ENCODE measurements at regions not wholly inside any gene's neighbourhood (a gene's known extent, or its start where the extent isn't known, plus 50 kb on each side); places are given as distances from the start of the nearest gene placed in this dataset.
"Not testable (repeated sequence)": the region's sequence is repeated elsewhere in the genome, so short reads cannot be mapped to it uniquely, and the experiment has no call there.

DNA sequence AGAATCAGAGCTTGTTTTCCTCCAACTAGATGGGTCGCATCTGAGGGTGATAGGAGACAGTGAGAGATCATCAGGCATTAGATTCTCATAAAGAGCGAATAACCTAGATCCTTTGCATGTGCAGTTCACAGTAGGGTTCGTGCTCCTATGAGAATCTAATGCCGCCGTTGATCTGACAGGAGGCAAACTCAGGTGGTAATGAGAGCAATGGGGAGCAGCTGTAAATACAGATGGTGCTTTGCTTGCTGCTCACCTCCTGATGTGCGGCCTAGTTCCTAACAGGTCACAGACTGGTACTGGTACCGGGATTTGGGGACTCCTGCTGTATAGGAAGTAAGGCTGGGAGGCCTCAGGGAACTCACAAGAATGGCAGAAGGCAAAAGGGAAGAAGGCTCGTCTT lies 276.5 kb downstream of the FAT4 start:
- no peak overlapping the region for H3K27ac ChIP-seq (ENCODE audit: low read depth in 1 of 2, low read length in 2 of 2)
- H3K27me3 ChIP-seq (ENCODE audit: control insufficient read depth in 4 of 4, insufficient read depth in 4 of 4, low read length in 3 of 4): no peaks in the 10 kb centered on the region
- no peaks in the 10 kb centered on the region for H3K36me3 ChIP-seq (ENCODE audit: control insufficient read depth in 4 of 4, insufficient read depth in 3 of 4, low read depth in 1 of 4, low read length in 3 of 4)
- WGBS: 97% methylated on average over 8 of the region's 8 CpGs
- H3K4me1 ChIP-seq (ENCODE audit: control insufficient read depth in 4 of 4, insufficient read depth in 4 of 4, low read length in 3 of 4): peaks cover 0 to 5% (median 2%) of the 10 kb centered on the region in 4 donors
- no peak for DNase-seq (ENCODE audit: low spot score)
- no peaks in the 10 kb centered on the region for H3K9me3 ChIP-seq (ENCODE audit: control insufficient read depth in 4 of 4, low read length in 3 of 4)
- H3K4me3 ChIP-seq (ENCODE audit: low read depth in 1 of 3, low read length in 3 of 3): no peak overlapping the region
- TF ChIP-seq, protein P1, sequence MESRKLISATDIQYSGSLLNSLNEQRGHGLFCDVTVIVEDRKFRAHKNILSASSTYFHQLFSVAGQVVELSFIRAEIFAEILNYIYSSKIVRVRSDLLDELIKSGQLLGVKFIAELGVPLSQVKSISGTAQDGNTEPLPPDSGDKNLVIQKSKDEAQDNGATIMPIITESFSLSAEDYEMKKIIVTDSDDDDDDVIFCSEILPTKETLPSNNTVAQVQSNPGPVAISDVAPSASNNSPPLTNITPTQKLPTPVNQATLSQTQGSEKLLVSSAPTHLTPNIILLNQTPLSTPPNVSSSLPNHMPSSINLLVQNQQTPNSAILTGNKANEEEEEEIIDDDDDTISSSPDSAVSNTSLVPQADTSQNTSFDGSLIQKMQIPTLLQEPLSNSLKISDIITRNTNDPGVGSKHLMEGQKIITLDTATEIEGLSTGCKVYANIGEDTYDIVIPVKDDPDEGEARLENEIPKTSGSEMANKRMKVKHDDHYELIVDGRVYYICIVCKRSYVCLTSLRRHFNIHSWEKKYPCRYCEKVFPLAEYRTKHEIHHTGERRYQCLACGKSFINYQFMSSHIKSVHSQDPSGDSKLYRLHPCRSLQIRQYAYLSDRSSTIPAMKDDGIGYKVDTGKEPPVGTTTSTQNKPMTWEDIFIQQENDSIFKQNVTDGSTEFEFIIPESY (IDR thresholded peaks at IDR 0.05): no peak
- TF ChIP-seq FOXA2 (IDR thresholded peaks at IDR 0.05): no peak
- TF ChIP-seq, protein P2, sequence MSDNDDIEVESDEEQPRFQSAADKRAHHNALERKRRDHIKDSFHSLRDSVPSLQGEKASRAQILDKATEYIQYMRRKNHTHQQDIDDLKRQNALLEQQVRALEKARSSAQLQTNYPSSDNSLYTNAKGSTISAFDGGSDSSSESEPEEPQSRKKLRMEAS (IDR thresholded peaks at IDR 0.05): no peak
- TF ChIP-seq, protein P3, sequence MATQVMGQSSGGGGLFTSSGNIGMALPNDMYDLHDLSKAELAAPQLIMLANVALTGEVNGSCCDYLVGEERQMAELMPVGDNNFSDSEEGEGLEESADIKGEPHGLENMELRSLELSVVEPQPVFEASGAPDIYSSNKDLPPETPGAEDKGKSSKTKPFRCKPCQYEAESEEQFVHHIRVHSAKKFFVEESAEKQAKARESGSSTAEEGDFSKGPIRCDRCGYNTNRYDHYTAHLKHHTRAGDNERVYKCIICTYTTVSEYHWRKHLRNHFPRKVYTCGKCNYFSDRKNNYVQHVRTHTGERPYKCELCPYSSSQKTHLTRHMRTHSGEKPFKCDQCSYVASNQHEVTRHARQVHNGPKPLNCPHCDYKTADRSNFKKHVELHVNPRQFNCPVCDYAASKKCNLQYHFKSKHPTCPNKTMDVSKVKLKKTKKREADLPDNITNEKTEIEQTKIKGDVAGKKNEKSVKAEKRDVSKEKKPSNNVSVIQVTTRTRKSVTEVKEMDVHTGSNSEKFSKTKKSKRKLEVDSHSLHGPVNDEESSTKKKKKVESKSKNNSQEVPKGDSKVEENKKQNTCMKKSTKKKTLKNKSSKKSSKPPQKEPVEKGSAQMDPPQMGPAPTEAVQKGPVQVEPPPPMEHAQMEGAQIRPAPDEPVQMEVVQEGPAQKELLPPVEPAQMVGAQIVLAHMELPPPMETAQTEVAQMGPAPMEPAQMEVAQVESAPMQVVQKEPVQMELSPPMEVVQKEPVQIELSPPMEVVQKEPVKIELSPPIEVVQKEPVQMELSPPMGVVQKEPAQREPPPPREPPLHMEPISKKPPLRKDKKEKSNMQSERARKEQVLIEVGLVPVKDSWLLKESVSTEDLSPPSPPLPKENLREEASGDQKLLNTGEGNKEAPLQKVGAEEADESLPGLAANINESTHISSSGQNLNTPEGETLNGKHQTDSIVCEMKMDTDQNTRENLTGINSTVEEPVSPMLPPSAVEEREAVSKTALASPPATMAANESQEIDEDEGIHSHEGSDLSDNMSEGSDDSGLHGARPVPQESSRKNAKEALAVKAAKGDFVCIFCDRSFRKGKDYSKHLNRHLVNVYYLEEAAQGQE (IDR thresholded peaks at IDR 0.05): no peak
- no peak for TF ChIP-seq HNF4A (conservative IDR thresholded peaks at IDR 0.05)
- TF ChIP-seq, protein P4, sequence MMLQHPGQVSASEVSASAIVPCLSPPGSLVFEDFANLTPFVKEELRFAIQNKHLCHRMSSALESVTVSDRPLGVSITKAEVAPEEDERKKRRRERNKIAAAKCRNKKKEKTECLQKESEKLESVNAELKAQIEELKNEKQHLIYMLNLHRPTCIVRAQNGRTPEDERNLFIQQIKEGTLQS (IDR thresholded peaks at IDR 0.05): no peak
- TF ChIP-seq GABPA (IDR thresholded peaks at IDR 0.05 in 1 of 2, conservative IDR thresholded peaks at IDR 0.05 in 1 of 2): no peak
- no peak for TF ChIP-seq RXRA (IDR thresholded peaks at IDR 0.05)
- TF ChIP-seq TAF1 (conservative IDR thresholded peaks at IDR 0.05): no peak
- TF ChIP-seq, protein P5, sequence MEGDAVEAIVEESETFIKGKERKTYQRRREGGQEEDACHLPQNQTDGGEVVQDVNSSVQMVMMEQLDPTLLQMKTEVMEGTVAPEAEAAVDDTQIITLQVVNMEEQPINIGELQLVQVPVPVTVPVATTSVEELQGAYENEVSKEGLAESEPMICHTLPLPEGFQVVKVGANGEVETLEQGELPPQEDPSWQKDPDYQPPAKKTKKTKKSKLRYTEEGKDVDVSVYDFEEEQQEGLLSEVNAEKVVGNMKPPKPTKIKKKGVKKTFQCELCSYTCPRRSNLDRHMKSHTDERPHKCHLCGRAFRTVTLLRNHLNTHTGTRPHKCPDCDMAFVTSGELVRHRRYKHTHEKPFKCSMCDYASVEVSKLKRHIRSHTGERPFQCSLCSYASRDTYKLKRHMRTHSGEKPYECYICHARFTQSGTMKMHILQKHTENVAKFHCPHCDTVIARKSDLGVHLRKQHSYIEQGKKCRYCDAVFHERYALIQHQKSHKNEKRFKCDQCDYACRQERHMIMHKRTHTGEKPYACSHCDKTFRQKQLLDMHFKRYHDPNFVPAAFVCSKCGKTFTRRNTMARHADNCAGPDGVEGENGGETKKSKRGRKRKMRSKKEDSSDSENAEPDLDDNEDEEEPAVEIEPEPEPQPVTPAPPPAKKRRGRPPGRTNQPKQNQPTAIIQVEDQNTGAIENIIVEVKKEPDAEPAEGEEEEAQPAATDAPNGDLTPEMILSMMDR (IDR thresholded peaks at IDR 0.05; ENCODE audit: low read depth, low read length, missing input control): no peak
- H3K9ac ChIP-seq (ENCODE audit: low read depth in 1 of 2, low read length in 2 of 2): no peak overlapping the region

DNA sequence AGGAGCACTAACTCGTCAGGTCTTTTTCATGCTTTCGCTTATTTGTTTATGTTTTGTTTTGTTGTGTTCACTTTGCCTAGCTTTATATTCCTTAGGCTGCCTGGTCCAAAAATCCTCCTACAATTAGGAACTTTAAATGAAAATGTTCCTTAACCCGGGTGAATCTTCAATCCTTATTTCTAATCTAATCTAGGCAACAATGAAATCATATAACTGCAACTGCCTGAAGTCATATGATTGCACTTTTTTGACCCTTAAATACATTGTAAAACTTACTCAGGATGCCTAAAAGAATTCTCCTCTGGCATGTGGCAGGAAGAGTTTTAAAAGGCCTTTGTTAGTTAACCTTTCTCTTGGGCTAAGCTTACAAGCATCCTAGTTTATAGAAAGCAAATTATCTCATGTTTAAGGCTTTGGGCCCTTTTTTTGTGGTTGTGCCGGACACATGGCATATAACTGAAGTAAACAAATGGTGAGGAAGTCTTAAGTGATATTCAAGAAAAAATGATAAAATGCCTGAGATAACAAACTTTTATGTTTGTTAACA lies 279.4 kb downstream of the FAT4 start:
- no peak overlapping the region for H3K4me3 ChIP-seq (ENCODE audit: low read depth in 1 of 3, low read length in 3 of 3)
- no peak overlapping the region for H3K27ac ChIP-seq (ENCODE audit: low read depth in 1 of 2, low read length in 2 of 2)
- TF ChIP-seq, protein P2 (IDR thresholded peaks at IDR 0.05): no peak
- TF ChIP-seq EGR1 (IDR thresholded peaks at IDR 0.05; ENCODE audit: low read depth in 2 of 2) (no peak), TAF1 (conservative IDR thresholded peaks at IDR 0.05) (no peak), JUND (IDR thresholded peaks at IDR 0.05) (no peak), YY1 (IDR thresholded peaks at IDR 0.05) (no peak), SP1 (IDR thresholded peaks at IDR 0.05) (no peak), HNF4A (conservative IDR thresholded peaks at IDR 0.05) (no peak)
- TF ChIP-seq, protein P3 (IDR thresholded peaks at IDR 0.05): no peak
- TF ChIP-seq, protein P4 (IDR thresholded peaks at IDR 0.05): no peak
- WGBS: 84% methylated on average over 4 of the region's 4 CpGs
- H3K36me3 ChIP-seq (ENCODE audit: control insufficient read depth in 4 of 4, insufficient read depth in 3 of 4, low read depth in 1 of 4, low read length in 3 of 4): no peaks in the 10 kb centered on the region
- DNase-seq (ENCODE audit: low spot score): no peak
- H3K9ac ChIP-seq (ENCODE audit: low read depth in 1 of 2, low read length in 2 of 2): no peak overlapping the region
- peaks cover 0 to 5% (median 2%) of the 10 kb centered on the region in 4 donors for H3K4me1 ChIP-seq (ENCODE audit: control insufficient read depth in 4 of 4, insufficient read depth in 4 of 4, low read length in 3 of 4)
- H3K9me3 ChIP-seq (ENCODE audit: control insufficient read depth in 4 of 4, low read length in 3 of 4): no peaks in the 10 kb centered on the region
- no peaks in the 10 kb centered on the region for H3K27me3 ChIP-seq (ENCODE audit: control insufficient read depth in 4 of 4, insufficient read depth in 4 of 4, low read length in 3 of 4)

DNA sequence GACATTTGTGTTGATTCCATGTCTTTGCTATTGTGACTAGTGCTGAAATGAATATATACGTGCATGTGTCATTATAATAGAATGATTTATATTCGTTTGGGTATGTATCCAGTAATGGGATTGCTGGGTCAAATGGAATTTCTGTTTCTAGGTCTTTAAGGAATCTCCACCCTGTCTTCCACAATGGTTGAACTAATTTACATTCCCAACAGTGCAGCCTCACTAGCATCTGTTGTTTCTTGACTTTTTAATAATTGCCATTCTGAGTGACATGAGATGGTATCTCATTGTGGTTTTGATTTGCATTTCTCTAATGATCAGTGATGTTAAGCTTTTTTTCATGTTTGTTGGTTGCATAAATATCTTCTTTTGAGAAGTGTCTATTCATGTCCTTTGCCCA lies 291.2 kb downstream of the FAT4 start:
- H3K4me3 ChIP-seq (ENCODE audit: low read depth in 1 of 3, low read length in 3 of 3); H3K9me3 ChIP-seq (ENCODE audit: control insufficient read depth in 4 of 4, low read length in 3 of 4); H3K4me1 ChIP-seq (ENCODE audit: control insufficient read depth in 4 of 4, insufficient read depth in 4 of 4, low read length in 3 of 4); DNase-seq (ENCODE audit: low spot score); H3K27ac ChIP-seq (ENCODE audit: low read depth in 1 of 2, low read length in 2 of 2); H3K9ac ChIP-seq (ENCODE audit: low read depth in 1 of 2, low read length in 2 of 2); H3K36me3 ChIP-seq (ENCODE audit: control insufficient read depth in 4 of 4, insufficient read depth in 3 of 4, low read depth in 1 of 4, low read length in 3 of 4); H3K27me3 ChIP-seq (ENCODE audit: control insufficient read depth in 4 of 4, insufficient read depth in 4 of 4, low read length in 3 of 4): not testable (repeated sequence)
- 87% methylated on average over 2 of the region's 2 CpGs for WGBS
